Keratinocyte (primary cell): ENCODE measurements at regions not wholly inside any gene's neighbourhood (a gene's known extent, or its start where the extent isn't known, plus 50 kb on each side); places are given as distances from the start of the nearest gene placed in this dataset.

ENCODE experiments used
- DNase-seq: peaks from one replicate; pipeline ENCODE4 v3.0.0-alpha.2; 2011; ENCODE audit warnings: low read depth, missing footprints, low spot score
- FAIRE-seq: peaks from 2 replicates; lab custom pipeline; 2011; peaks lifted over from hg19 to GRCh38; lab: Jason Lieb, UNC
- H2AFZ ChIP-seq: 2 replicates; pipeline ENCODE4 v1.6.0; 2012; ENCODE audit warnings: low read length, control low read depth, inconsistent platforms; ENCODE audit not compliant: control insufficient read depth
- H3K27ac ChIP-seq: 2 replicates; pipeline ENCODE4 v1.5.1; 2011; ENCODE audit warnings: low read length; ENCODE audit not compliant: control insufficient read depth, insufficient read depth
- H3K27me3 ChIP-seq: 3 replicates; pipeline ENCODE4 v1.6.0; 2011; ENCODE audit warnings: low read length; ENCODE audit not compliant: control insufficient read depth, insufficient read depth; ENCODE audit errors: extremely low read depth
- H3K36me3 ChIP-seq, 2 experiments: 2 replicates in 1 of 2; 3 replicates in 1 of 2; pipeline ENCODE4 v1.5.1; 2011; ENCODE audit warnings: low read length in 2 of 2, mild to moderate bottlenecking in 1 of 2; ENCODE audit not compliant: control insufficient read depth in 2 of 2, insufficient read depth in 2 of 2; ENCODE audit errors: extremely low read depth in 1 of 2
- H3K4me1 ChIP-seq: 3 replicates; pipeline ENCODE4 v1.5.1; 2011; ENCODE audit warnings: low read length; ENCODE audit not compliant: control insufficient read depth, insufficient read depth; ENCODE audit errors: extremely low read depth
- H3K4me2 ChIP-seq: 3 replicates; pipeline ENCODE4 v1.6.0; 2011; ENCODE audit warnings: low read depth, low read length; ENCODE audit not compliant: control insufficient read depth, insufficient read depth; ENCODE audit errors: extremely low read depth
- H3K4me3 ChIP-seq, 3 experiments: fragments of 200-600 bp in 1 of 3; sonication (generic) in 1 of 3; 2 replicates in 2 of 3; 3 replicates in 1 of 3; pipeline ENCODE4 v1.5.1; 2011 to 2016; ENCODE audit warnings: low read length in 3 of 3, mild to moderate bottlenecking in 3 of 3, control low read depth in 2 of 3, inconsistent platforms in 1 of 3, low read depth in 1 of 3, mixed read lengths in 1 of 3, mixed run types in 1 of 3, moderate library complexity in 1 of 3; ENCODE audit not compliant: control insufficient read depth in 2 of 3, insufficient read depth in 2 of 3; ENCODE audit errors: extremely low read depth in 1 of 3
- H3K79me2 ChIP-seq: 2 replicates; pipeline ENCODE4 v1.6.0; 2012; ENCODE audit warnings: low read length; ENCODE audit not compliant: control insufficient read depth, insufficient read depth
- H3K9ac ChIP-seq: 3 replicates; pipeline ENCODE4 v1.6.0; 2011; ENCODE audit warnings: low read length; ENCODE audit not compliant: control insufficient read depth, insufficient read depth; ENCODE audit errors: extremely low read depth
- H3K9me1 ChIP-seq: 3 replicates; pipeline ENCODE4 v1.6.0; 2011; ENCODE audit warnings: low read length; ENCODE audit not compliant: control insufficient read depth, insufficient read depth; ENCODE audit errors: extremely low read depth
- H3K9me3 ChIP-seq: 2 replicates; pipeline ENCODE4 v1.5.1; 2012; ENCODE audit warnings: low read depth, low read length; ENCODE audit not compliant: control insufficient read depth
- H4K20me1 ChIP-seq: 3 replicates; pipeline ENCODE4 v1.6.0; 2011; ENCODE audit warnings: low read length; ENCODE audit not compliant: control insufficient read depth, insufficient read depth; ENCODE audit errors: extremely low read depth
- EZH2 ChIP-seq: IDR thresholded peaks from one replicate; pipeline ENCODE4 v1.6.1; 2012; ENCODE audit warnings: inconsistent platforms, mild to moderate bottlenecking, low read length, moderate library complexity
- dilution Hi-C: fragments of 300-500 bp; cut with MboI; formaldehyde crosslinking; loops from one replicate; pipeline ENCODE4 v1.7.0; 2020; ENCODE audit warnings: low sequenced_read_pairs; ENCODE audit not compliant: extremely low pct_ligation_motif_present
- TF ChIP-seq, protein P1 (sequence below), 3 experiments: IDR thresholded peaks in 1 of 3; conservative IDR thresholded peaks in 1 of 3; optimal IDR thresholded peaks in 1 of 3; 2 replicates in 2 of 3; 3 replicates in 1 of 3; pipeline versions ENCODE3 to v1.5.1; 2011; ENCODE audit warnings: low read length in 3 of 3, mild to moderate bottlenecking in 3 of 3, moderate library complexity in 2 of 3, control low read depth in 1 of 3, inconsistent platforms in 1 of 3; ENCODE audit not compliant: insufficient read depth in 2 of 3; ENCODE audit errors: extremely low read depth in 1 of 3

- DNase-seq = no peak
- no peak overlapping the region for H3K27ac ChIP-seq
- FAIRE-seq = no peak
Measured at GRCh38 chr10:129398711-129399141, 68.3 kb upstream of the MGMT start.

GRCh38 chr10:129400426-129400825, 66.6 kb upstream of the MGMT start:
- DNase-seq (no peak), FAIRE-seq (no peak)
- Histone ChIP-seq H3K9me1 (no peaks in the 10 kb centered on the region), H3K4me3 (no peak overlapping the region), H3K27ac (no peak overlapping the region), H2AFZ (no peak overlapping the region), H3K36me3 (no peaks in the 10 kb centered on the region), H4K20me1 (no peaks in the 10 kb centered on the region), H3K27me3 (no peaks in the 10 kb centered on the region), H3K9me3 (peaks cover 3% of the 10 kb centered on the region), H3K4me2 (no peak overlapping the region), H3K9ac (no peak overlapping the region), H3K79me2 (no peaks in the 10 kb centered on the region), H3K4me1 (no peaks in the 10 kb centered on the region)
- dilution Hi-C loops = no loop called here
- TF ChIP-seq EZH2 = no peak

More at GRCh38 chr10:129398711-129399141, 68.3 kb upstream of the MGMT start:
- Histone ChIP-seq H3K9ac (no peak overlapping the region), H3K4me2 (no peak overlapping the region), H2AFZ (no peak overlapping the region), H3K4me1 (no peaks in the 10 kb centered on the region), H3K4me3 (no peak overlapping the region), H4K20me1 (no peaks in the 10 kb centered on the region), H3K9me3 (peaks cover 3% of the 10 kb centered on the region), H3K36me3 (no peaks in the 10 kb centered on the region), H3K9me1 (no peaks in the 10 kb centered on the region), H3K79me2 (no peaks in the 10 kb centered on the region), H3K27me3 (no peaks in the 10 kb centered on the region)
- dilution Hi-C loops = no loop called here
- TF ChIP-seq, protein P1, sequence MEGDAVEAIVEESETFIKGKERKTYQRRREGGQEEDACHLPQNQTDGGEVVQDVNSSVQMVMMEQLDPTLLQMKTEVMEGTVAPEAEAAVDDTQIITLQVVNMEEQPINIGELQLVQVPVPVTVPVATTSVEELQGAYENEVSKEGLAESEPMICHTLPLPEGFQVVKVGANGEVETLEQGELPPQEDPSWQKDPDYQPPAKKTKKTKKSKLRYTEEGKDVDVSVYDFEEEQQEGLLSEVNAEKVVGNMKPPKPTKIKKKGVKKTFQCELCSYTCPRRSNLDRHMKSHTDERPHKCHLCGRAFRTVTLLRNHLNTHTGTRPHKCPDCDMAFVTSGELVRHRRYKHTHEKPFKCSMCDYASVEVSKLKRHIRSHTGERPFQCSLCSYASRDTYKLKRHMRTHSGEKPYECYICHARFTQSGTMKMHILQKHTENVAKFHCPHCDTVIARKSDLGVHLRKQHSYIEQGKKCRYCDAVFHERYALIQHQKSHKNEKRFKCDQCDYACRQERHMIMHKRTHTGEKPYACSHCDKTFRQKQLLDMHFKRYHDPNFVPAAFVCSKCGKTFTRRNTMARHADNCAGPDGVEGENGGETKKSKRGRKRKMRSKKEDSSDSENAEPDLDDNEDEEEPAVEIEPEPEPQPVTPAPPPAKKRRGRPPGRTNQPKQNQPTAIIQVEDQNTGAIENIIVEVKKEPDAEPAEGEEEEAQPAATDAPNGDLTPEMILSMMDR (optimal IDR thresholded peaks at IDR 0.05 in 1 of 3, IDR thresholded peaks at IDR 0.05 in 1 of 3, conservative IDR thresholded peaks at IDR 0.05 in 1 of 3; ENCODE audit: extremely low read depth in 1 of 3, insufficient read depth in 2 of 3, low read length in 3 of 3) = no peak
- TF ChIP-seq EZH2 = no peak

GRCh38 chr10:129402459-129402858, 64.6 kb upstream of the MGMT start:
- no peaks in the 10 kb centered on the region for H3K79me2 ChIP-seq
- H2AFZ ChIP-seq = no peak overlapping the region
- DNase-seq = no peak
- no peak for TF ChIP-seq EZH2
- TF ChIP-seq, protein P1 (optimal IDR thresholded peaks at IDR 0.05 in 1 of 3, IDR thresholded peaks at IDR 0.05 in 1 of 3, conservative IDR thresholded peaks at IDR 0.05 in 1 of 3; ENCODE audit: extremely low read depth in 1 of 3, insufficient read depth in 2 of 3, low read length in 3 of 3) = no peak
- FAIRE-seq = no peak
- dilution Hi-C loops = no loop called here
- H3K4me1 ChIP-seq = no peaks in the 10 kb centered on the region
- H3K4me3 ChIP-seq = no peak overlapping the region
- no peak overlapping the region for H3K9ac ChIP-seq
- H4K20me1 ChIP-seq = no peaks in the 10 kb centered on the region
- H3K4me2 ChIP-seq = no peak overlapping the region
- H3K36me3 ChIP-seq = no peaks in the 10 kb centered on the region
- no peaks in the 10 kb centered on the region for H3K9me1 ChIP-seq
- H3K9me3 ChIP-seq = peaks cover 3% of the 10 kb centered on the region
- no peaks in the 10 kb centered on the region for H3K27me3 ChIP-seq
- no peak overlapping the region for H3K27ac ChIP-seq
